NK-92 treated with Interleukin-12 subunit alpha and Interleukin-12 subunit beta, amount 100 ng/mL, for 24 hours (cell line): ENCODE measurements at regions not wholly inside any gene's neighbourhood (a gene's known extent, or its start where the extent isn't known, plus 50 kb on each side); places are given as distances from the start of the nearest gene placed in this dataset.

Experiments
- DNase-seq: peaks from one replicate; lab custom pipeline; 2025; lab: John Stamatoyannopoulos, UW

DNA sequence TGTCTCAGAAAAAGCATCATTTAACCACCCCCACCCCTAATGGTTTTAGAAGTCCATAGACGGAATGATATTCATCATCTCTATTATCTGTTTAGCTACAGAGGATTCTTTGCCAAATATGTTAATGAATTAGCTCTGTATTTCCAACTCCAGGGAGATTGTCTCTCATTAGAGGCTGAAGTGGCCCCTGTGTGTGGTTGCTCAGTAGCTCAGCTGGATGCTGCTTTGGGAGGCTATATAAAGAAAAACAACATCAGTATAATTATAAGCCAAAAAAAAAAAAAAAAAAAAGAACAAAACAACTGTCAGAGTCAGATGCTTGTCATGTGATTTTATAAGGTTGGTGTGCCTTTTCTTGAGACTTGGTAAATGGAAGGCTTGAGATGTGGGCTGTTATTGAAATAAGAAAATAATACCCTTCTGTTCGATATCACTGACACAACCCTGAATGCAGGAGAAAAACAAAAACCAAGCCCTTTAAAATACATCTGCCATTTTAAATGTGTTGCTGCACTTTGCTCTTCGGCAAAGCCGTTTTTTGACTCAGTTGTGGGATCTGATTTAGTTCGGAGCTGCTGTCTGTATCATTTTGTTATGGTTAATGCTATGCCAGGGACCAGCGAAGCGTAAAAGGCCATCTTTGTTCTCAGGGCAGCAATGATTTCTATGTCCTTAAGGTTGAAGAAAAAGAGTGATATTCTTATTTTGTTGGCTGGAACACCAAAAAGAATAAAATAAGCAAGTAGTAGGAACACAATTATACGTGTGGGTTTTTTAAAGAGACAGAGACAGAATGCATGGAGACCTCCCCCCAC is 422.6 kb downstream of the QKI start:
- DNase-seq: no peak

DNA sequence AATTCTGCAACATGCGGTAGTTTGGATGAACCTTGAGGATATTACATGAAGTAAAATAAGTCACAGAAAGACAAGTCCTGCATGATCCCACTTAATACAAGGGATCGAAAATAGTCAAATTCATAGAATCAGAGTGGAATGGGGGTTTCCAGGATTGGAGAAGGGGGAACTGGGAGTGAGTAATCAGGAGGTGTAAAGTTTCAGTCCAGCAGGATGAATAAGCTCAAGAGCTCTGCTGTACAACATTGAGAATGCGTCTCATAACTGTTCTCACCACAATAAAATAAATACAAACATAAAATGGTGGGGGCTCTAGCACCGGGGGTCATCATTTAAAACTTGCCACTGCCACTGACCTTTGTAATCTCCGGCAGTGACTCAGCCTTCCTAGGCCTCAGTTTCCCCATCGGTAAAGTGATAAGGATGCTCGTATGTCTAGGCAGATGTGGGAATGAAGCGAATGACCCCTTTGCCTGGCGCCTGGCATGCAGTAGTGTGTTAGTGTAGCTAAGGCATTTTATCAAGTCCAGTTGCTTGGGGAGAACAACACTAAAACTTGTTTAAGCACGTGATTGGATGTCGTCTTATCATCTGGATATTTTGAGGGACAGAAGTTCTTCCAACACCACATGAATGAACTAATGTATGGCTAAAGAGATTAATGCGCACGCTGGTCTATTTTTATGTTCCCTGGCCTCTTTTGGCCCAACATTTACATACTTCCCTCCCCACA is 421.1 kb downstream of the QKI start:
- no peak for DNase-seq

DNA sequence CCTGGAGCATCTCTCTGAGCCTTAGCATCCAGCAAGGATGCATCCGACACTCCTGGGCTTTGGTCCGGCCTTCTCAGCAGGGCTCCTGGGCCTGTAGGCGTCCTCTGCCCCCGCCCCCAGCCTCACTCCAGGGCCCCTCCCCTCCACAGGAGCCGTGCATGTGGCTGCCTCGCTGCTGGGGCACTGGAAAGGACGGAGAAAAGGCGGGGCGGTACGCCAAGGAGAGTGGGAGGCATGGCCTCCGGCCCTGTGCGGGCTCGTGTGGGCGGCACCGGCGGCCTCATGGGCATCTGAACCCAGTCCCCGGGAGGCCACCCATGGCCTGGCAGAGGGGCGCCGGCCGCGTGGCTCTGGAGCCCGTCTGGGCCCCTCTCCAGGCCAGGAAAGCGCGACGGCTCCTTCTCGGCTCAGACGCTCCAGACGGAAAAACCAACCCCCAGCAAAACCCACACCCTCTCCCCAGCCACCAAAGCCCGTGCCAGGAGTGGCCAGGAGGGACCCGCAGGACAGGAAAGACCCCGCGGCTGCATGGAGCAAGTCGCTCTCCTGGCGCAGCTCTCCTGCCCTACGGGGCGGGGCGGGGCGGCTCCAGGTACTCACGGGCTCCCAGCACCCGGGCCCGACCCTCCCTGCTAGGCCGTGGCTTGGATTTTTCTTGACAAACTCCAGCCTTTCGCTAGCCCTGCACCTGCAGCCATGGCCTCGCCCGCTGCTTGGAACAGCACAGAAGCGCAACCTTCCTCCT is 419.9 kb downstream of the QKI start:
- no peak for DNase-seq

DNA sequence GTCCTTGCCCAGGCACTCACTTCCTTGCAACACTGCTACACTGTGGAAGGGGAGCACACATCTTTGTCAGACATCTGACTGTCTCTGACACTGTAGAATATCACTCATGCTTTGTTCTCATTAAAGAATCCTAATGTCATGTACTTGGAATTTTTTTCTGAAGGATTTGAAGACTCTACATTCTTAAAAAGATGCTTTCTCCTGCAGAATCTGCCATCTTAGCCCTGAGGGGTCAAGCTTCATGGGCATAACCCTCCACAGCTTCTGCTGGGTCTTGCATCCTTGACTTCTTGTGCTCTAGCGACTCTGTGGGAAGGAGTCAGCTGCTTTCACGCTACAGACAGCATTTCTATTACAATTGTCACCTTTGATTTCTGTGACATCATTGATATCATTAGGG is 417.2 kb downstream of the QKI start:
- no peak for DNase-seq

DNA sequence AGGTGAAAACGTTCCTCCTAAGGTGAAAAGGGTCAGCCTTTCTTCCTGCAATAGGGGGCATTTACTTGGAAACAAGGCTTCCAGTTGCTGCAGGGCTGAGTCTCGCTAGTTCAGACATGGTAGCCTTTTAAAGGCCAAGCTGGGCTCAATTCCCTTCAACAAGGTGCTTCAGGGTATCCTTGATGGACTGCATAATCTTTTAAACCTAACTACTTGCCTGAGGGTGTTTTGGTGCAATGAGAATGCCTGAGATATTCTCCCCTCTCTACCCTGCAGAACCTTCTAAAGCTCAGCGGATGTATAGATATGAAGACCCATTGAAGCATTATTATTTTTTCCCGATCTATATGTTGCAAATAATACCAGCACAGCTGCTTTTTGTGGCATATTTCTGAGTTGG is 416.1 kb downstream of the QKI start:
- DNase-seq: no peak

DNA sequence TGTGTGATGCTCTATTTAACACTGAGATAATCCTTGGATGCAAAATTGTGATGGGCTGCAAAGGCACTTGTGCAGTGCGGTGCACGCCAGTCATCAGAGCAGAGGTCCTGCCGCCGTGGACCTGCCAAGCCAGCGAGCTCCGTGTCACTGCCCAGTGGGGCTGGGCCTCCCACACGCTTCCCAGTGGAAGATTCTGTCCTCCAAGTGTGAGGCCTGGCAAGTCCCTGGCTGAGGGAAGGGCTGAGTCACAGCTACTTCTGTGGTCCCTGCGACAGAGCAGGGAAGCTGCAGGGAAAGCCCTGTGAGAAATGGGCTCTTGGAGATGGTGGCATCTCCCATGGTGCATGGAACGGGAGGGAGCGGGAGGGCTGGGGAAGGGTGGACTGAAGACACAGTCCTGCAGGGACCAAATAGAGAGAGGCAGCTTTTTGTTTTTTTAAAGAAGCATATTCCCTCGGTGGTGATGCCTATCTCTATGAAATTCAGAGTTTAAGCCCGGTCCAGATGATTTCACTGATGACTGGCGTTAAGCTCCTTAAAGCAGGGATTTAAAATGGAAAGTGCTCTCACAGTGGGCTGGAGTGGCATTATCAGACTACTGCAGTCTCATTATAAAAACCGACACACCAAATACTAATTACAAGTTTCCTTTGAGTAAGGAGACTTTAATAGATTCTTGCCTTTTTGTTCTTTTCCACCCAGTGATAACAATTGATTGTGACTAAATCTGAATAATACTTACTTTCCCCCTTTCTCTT is 413.7 kb downstream of the QKI start:
- DNase-seq: no peak

DNA sequence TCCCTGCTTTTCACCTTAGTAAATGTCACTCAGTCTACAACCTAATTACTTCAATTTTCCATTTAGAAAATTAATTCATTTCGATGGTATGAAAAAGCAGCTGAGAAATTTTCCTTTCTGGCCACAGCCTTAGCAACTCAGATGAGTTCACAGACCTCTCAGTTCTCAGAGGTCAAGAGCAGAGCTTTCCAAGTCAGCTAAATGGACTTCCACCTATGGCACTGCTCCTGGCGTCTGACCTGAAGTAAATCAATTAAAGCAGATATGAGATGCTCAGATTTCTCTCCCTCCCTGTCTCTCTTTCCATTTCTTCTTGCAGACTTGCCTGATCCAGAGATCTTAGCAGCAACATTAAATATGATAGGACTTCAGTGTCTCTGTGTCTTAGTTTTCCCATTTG is 412.6 kb downstream of the QKI start:
- DNase-seq: no peak

DNA sequence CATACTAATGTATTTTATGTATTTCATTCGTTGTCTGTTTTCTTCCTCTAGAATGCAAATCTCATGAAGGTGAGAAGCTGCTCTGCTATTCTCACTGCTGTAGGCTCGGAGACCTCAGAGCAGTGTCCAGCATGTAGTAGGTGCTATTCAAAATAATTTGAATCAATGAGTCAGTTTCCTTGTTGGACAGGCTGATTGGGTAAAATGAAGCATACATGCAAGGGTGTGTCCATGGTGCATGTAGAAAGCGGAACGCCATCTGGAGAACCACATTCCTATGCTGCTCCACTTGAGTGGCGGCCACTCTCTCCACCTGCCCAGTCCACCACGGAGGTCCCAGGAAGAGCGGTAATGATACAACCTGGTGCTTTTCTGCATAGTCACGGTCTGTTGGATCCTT is 412.1 kb downstream of the QKI start:
- no peak for DNase-seq

DNA sequence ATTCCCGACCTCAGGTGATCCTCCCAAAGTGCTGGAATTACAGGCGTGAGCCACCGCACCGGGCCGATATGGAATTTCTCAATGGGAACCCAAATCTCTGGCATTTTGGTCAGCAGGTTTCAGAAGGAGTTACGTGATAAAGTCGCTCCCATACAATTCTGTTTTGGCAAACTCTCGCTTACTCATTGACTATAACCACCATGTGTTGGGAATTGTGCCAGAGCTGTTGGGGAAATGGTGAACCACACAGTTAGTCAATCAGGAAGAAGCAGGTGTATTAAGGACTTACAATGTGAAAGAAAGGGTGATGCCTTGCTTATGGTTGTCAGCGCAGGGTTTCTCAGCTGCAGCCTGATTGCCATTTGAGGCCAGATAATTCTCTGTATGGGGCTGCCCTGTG is 410.5 kb downstream of the QKI start:
- no peak for DNase-seq

DNA sequence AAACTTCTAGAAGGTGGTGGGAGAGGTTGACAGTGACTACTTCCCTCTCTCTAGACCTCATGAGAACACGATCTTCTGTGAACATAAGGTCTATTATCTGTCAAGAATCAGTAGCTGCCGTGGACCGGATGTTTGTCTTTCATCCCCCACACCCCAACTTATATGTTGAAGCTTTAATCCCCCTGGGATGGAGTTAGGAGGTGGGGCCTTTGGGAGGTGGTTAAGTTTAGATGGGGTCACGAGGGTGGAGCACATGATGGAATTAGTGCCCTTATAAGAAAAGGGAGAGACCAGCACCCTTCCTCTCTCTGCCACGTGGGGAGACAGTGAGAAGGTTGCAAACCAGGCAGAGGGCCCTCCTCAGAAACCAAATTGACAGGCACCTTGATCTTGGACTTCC is 409.1 kb downstream of the QKI start:
- DNase-seq: no peak

DNA sequence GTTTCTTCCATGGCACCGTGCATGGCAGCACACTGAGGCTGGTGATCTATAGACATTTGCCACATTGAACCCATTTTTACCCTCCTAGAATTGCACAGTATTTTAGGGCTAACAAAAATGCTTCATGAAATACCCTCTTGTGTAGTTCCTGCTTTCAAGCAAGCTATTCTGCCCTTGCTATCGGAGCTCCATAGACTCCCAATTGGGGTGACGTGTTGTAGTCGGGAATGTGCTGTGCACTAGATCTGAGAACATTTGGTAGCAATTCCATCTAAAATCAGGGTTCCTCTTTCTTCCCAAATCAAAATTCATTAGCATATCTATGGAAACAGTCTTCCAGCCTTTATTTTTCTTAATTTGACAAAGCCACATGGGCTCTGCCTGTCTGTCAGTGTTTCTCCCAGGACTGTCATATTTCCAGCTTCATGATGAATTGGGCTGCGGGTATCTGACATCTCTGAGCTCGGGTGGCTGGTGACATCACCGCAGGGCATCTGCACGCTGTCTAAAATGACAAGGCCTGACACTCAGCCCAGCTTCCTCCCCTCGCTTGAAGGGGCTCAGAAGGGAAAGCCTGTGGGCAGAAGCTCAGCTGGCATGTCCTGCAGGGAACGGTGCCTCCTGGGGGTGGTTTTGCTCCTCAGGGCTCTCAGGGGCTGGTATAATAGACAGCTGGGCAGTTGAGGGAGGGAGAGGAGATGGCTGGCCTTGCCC is 406.4 kb downstream of the QKI start:
- no peak for DNase-seq

DNA sequence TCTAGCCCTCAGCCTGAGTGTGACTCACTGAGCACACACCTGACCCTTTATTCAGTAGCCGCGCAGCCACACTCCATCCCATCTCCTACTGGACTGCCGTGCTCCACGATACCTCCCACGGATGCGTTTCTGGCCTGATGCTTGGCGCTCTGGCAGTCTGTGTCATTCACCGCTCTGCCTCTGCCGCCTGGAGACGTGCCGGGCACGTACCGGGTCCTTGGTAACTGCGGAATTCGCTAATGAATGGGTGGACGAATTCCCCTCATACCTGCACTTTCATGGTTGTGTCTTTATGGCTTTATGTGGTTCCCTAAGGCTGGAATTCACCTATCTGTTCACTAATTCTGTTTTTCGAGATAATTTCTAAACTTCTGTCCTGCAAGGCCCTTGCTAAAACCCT is 405.7 kb downstream of the QKI start:
- no peak for DNase-seq

DNA sequence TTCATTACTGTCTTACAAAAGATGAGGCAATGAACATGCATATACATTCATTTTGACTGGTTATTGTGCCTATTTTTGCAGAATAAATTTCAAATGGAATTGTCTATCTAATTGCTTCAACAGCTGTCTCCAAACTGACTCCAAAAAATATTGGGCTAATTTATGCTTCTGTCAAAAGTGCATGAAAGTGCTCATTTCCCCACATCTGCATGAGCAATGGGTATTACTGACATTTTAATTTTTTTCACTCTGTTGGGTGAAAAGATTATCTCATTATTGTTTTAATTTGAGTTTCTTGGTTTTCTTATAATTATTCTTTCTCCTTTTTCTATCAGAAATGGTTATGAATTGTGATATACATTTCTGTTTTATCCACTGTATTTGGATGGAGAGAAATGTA is 404.2 kb downstream of the QKI start:
- no peak for DNase-seq

DNA sequence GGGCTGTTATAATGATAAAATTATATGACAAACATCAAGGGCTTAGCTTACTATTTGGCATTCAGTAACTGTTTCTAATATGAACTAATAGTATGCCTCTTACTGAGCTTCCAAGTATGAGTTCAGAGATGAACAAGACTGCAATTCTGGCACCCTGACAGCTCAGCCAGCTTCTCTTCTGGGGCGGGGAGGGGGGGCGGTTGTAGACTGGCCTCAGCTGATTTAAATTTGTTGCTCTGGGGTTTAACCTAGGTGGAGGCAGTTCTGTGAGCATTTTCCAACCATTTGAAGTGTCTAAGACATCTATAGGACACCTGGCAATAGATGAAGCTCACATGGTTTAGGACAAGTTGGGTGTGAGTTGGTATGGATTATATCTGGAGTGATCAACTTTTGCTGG is 401.9 kb downstream of the QKI start:
- no peak for DNase-seq

DNA sequence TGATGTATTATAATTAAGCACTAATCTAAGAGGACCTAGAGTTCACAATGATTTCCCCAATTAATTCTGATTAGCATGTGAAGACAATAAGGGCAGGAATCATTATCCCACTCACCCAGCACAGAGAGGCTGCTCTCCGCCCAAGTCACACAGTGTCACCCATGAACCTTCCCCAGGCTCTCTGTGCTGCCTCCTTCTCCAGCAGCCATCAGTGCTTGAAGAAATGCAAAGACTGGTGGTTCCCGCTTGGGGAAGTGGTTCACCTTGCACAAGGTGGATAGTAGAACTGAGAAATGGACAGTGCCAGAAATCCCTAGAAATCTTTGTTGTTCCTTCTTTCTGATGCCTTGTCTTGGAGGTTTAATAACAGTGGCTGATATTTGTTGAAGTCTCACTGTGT is 401.3 kb downstream of the QKI start:
- no peak for DNase-seq

DNA sequence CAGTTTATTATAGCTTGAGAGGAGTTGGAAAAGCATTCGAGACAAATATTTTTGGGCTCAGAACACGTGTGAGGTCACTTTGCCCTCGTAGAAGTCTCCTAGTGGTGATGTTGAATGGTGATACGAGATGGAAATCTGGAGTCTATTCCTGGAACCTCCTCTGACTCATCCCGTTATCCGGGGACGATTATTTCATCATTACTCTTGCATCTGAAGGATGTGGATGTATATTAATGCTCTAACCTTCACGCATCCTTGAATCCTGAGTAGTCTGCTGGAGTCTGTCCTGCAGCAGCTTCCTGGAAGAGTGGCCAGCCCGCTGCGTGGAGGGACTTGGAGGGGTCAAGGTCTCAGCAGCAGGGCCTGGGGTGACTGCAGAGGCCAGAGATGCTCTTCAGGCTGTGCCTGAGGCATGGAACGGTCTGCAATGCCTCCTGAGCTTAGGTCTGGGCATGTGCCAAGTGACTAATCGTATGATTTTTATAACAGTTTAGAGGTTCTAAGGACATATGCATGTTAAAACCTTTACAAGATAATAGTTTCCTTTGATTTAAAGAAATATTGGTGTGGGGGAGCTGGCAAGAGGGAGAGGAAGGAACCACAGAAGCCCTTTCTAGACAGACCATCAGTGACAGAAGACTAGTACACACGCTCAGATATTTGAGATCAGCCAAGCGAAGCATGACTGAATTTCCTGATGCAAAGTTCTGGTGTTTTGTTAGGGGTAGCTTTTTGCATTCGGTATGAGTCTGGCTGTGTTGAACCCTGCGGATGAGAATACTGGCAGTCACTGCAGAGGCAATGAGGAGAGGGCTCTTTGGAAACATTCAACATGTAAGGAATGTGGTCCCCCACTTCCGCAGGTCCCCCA is 400.2 kb downstream of the QKI start:
- no peak for DNase-seq

DNA sequence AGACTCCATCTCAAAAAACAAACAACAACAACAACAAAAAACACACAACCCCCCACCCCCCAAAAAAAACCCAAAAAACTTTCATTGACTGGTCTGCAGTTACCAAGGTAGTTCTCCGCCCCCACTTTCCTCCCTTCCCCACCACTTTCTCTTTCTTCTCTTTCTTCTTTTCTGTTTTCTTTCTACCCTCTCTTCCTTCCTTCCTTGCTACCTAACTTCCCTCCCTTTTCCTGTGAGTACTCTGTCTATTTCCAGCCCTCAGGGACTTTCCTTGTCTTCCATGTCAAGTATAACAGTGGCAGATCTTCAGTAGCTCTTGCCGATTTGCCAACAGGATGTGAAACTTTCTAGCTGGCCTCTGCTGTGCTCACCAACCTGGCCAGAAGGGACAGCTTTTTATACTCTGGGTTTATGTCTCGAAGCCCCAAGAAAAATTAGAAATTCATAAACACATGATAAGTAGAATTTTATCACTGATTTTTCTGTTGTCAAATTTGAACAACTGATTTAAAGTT is 399.5 kb downstream of the QKI start:
- no peak for DNase-seq

DNA sequence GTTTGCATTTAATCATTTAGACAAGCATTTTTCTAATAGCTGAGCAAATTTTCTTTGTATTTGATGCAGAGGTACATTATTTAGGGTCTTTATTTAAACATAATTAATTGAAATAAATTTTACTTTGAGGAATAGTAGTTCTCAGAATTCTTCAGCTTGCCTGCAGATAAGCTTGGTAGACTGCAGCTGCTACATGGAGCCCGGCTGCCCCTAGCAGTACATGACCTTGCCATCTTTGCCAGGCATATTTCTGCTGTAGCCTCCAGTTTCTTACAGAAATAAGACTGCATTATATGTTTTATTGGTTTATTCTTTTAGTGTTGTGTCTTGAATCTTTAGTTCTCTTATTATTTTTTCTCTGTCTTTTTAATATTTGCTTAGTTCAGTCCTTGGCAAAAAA is 396.8 kb downstream of the QKI start:
- no peak for DNase-seq

DNA sequence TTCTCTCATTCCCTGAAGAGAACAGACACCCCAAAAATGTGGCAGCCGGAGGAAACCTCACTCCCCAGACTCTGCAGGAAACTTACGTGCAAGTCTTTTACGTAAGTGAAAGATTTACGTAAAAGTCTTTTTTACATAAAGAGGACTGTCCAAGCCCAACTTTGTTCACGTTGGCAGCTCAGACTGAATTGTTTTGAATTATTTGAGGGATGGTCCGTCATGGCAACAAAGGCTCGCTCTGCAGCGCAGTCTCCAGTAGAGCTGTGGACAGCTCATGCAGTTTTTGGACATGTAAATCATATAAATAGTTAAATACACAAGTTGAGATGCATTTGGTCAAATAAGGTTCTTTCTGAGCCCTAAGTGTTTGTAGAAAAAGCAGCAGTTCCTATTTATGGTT is 394.8 kb downstream of the QKI start:
- DNase-seq: no peak

DNA sequence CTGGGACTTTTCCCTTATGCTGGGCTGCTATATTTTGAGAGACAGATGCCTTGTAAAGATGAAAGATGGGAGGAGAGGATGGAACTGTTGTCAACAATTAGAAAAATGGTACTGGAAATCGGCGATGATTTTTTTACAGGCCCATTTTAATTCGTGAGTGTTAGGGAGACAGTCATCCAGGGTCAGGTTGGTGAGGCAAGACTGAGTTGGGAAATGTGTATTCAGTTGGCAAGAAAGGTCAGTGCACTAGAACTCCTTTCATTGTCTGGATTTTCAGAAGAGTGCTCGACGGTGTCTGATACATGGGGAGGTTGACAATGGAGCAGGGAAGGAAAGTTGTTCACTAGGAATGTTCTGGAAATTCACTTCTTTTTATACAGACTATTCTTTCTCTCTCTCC is 394.4 kb downstream of the QKI start:
- no peak for DNase-seq
